ENCODE measurements at regions not wholly inside any gene's neighbourhood (a gene's known extent, or its start where the extent isn't known, plus 50 kb on each side); places are given as distances from the start of the nearest gene placed in this dataset.
"Not testable (repeated sequence)": the region's sequence is repeated elsewhere in the genome, so short reads cannot be mapped to it uniquely, and the experiment has no call there.

DNA sequence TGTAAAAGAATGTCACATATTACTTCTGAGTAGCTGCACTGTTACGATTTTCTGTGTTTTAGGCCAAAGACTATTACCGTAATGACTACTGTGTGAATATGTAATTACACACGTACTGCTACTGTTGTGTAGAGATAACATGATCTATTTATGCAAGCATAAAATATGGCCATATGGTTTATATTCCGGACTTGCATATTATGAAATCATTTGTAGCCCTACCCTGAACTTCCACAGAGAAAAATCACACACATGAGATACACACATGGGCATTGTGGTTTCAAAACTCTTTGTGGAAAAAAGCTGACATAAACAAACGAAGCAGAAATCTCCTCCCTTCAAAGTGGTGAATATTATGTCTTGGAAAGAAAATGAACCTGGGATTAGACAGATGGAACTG, 373.0 kb upstream of the ADAMTS5 start:
- TF ChIP-seq, protein P1, sequence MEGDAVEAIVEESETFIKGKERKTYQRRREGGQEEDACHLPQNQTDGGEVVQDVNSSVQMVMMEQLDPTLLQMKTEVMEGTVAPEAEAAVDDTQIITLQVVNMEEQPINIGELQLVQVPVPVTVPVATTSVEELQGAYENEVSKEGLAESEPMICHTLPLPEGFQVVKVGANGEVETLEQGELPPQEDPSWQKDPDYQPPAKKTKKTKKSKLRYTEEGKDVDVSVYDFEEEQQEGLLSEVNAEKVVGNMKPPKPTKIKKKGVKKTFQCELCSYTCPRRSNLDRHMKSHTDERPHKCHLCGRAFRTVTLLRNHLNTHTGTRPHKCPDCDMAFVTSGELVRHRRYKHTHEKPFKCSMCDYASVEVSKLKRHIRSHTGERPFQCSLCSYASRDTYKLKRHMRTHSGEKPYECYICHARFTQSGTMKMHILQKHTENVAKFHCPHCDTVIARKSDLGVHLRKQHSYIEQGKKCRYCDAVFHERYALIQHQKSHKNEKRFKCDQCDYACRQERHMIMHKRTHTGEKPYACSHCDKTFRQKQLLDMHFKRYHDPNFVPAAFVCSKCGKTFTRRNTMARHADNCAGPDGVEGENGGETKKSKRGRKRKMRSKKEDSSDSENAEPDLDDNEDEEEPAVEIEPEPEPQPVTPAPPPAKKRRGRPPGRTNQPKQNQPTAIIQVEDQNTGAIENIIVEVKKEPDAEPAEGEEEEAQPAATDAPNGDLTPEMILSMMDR (IDR thresholded peaks at IDR 0.05): no peak
- Histone ChIP-seq H3K9me3 (no peaks in the 10 kb centered on the region), H3K4me3 (no peak overlapping the region), H3K36me3 (ENCODE audit: low read depth) (no peaks in the 10 kb centered on the region), H3K4me1 (ENCODE audit: low read depth) (no peaks in the 10 kb centered on the region)
- intact Hi-C loops (cut with DNase I, micrococcal nuclease): no loop called here
- ATAC-seq: no peak
- no peak for DNase-seq

DNA sequence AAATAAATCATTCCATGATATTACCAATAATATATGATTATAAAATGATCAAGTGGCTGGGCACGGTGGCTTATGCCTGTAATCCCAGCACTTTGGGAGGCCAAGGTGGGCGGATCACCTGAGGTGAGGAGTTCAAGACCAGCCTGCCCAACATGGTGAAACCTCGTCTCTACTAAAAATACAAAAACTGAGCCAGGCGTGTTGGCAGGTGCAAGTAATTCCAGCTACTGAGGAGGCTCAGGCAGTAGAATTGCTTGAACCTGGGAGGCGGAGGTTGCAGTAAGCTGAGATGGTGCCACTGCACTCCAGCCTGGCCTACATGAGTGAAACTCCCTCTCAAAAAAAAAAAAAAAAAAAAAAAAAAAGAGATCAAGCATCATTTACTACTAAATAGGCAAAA, 371.1 kb upstream of the ADAMTS5 start:
- H3K36me3 ChIP-seq (ENCODE audit: low read depth); H3K4me1 ChIP-seq (ENCODE audit: low read depth); intact Hi-C loops (cut with DNase I, micrococcal nuclease); DNase-seq; ATAC-seq; H3K9me3 ChIP-seq; H3K4me3 ChIP-seq: not testable (repeated sequence)

DNA sequence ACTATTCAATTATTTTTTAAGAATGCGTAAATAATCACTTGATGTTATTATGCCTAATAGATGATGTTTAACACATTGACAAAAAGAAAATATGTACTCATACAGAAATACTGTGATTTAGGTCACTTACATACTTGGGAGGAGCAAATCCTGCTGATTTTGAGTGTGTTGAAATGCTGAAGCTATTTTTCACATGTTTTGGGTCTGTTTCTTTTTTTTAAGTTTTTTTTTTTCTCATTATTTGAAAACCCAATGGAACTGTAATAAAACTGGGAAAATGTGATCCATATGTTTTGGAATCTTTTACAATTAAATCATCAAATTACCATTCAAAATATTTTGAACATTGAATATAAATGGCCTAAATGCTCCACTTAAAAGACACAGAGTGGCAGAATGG, 366.2 kb upstream of the ADAMTS5 start:
- Histone ChIP-seq H3K9me3 (no peaks in the 10 kb centered on the region), H3K4me1 (ENCODE audit: low read depth) (no peaks in the 10 kb centered on the region), H3K36me3 (ENCODE audit: low read depth) (no peaks in the 10 kb centered on the region), H3K4me3 (no peak overlapping the region)
- DNase-seq (no peak), ATAC-seq (no peak)
- intact Hi-C loops (cut with DNase I, micrococcal nuclease): no loop called here
- TF ChIP-seq, protein P1 (IDR thresholded peaks at IDR 0.05): no peak

DNA sequence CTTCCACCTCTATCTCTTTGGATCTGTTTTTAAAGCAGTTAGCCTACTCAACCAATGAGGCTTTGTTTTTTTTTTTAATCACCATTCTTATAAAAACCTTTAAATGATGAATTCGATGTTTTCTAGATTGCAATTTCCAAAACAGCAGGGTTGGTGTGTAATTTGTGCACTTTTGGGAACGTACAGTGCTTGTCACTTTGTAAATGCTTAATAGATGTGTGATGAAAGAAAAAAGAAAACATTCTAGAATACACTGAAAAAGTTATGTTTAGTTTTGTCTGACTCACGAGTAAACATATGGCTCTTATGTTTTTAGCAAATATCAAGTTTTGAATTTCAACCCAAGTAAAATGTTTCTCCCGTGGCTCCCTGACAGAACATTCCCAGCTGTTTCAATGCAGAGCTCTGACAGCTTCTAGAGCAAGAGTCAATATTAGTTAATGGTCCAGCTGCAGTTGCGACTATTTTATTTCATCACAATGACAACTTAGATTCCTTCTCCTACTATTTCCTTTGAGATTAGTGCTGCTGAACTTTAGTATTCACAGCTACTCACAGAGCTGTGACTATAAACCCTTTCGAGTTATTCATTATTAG, 362.5 kb upstream of the ADAMTS5 start:
- ATAC-seq (peak; percentile 19), DNase-seq (peak in 1 of 3 donors; percentile 14)
- intact Hi-C loops (cut with DNase I, micrococcal nuclease): no loop called here
- Histone ChIP-seq H3K4me1 (ENCODE audit: low read depth) (no peaks in the 10 kb centered on the region), H3K4me3 (no peak overlapping the region), H3K9me3 (no peaks in the 10 kb centered on the region), H3K36me3 (ENCODE audit: low read depth) (no peaks in the 10 kb centered on the region)
- TF ChIP-seq, protein P1 (IDR thresholded peaks at IDR 0.05): no peak

DNA sequence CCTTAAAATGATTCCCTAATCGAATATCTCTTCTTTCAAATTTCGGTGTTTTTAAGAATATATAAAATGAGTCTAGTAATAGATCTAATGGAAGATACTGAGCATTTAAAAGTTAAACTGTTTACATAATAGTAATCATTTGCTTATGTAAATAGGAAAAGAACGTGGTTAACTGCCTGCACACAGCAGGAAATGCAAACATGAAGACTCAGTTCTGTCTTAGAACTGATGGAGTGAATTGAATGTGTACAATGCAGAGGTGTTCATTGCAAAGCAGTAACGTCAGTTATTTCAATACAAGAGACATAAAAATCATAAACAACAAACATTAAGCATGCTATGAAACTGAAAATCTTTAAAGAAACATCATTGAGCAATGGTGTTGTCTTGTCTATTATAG, 359.4 kb upstream of the ADAMTS5 start:
- H3K4me1 ChIP-seq (ENCODE audit: low read depth): no peaks in the 10 kb centered on the region
- no peaks in the 10 kb centered on the region for H3K36me3 ChIP-seq (ENCODE audit: low read depth)
- DNase-seq: no peak
- TF ChIP-seq, protein P1 (IDR thresholded peaks at IDR 0.05): no peak
- H3K4me3 ChIP-seq: no peak overlapping the region
- intact Hi-C loops (cut with DNase I, micrococcal nuclease): no loop called here
- H3K9me3 ChIP-seq: no peaks in the 10 kb centered on the region
- ATAC-seq: no peak

DNA sequence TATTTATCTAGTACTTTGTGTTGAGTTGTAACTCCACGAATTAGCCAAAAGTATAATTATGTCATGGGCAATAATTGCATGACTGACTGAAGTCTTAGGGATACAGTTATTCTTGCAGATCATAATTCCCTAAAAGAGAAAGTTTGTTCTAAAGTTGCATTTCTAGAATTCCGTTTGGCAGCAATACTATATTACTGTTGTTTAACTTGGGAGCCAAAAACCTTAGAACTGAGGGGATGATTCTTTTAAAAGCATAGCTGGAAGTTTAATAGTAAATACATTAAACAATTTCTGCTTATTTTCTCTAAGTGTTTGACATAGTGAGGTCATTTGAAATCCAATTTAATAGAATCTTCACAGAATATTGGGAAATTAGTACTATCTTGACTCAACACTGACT, 356.4 kb upstream of the ADAMTS5 start:
- ATAC-seq: no peak
- intact Hi-C loops (cut with DNase I, micrococcal nuclease): no loop called here

More for the DNA sequence above, 356.4 kb upstream of the ADAMTS5 start:
- TF ChIP-seq, protein P1 (IDR thresholded peaks at IDR 0.05): no peak
- no peaks in the 10 kb centered on the region for H3K4me1 ChIP-seq (ENCODE audit: low read depth)
- no peaks in the 10 kb centered on the region for H3K36me3 ChIP-seq (ENCODE audit: low read depth)
- no peak for DNase-seq
- H3K9me3 ChIP-seq: no peaks in the 10 kb centered on the region
- no peak overlapping the region for H3K4me3 ChIP-seq
